B cell (primary cell): ENCODE measurements at regions not wholly inside any gene's neighbourhood (a gene's known extent, or its start where the extent isn't known, plus 50 kb on each side); places are given as distances from the start of the nearest gene placed in this dataset.

Experiments used
- CTCF ChIP-seq: fragments of 200-600 bp; IDR thresholded peaks from one replicate; pipeline ENCODE4 v1.8.0; 2022; ENCODE audit warnings: antibody characterized with exemption, mild to moderate bottlenecking
- EZH2 ChIP-seq: IDR thresholded peaks from 2 replicates; pipeline ENCODE4 v1.6.1; 2012; ENCODE audit warnings: borderline replicate concordance, low read depth, mild to moderate bottlenecking, moderate library complexity, low read length; ENCODE audit not compliant: insufficient read depth, poor library complexity, severe bottlenecking

- TF ChIP-seq CTCF (no peak), EZH2 (no peak)
Measured at GRCh38 chr9:7347556-7347955, 452.0 kb downstream of the DMAC1 start.
